Heart right ventricle (tissue), 16 donors: ENCODE measurements at regions not wholly inside any gene's neighbourhood (a gene's known extent, or its start where the extent isn't known, plus 50 kb on each side); places are given as distances from the start of the nearest gene placed in this dataset.
"Not testable (repeated sequence)": the region's sequence is repeated elsewhere in the genome, so short reads cannot be mapped to it uniquely, and the experiment has no call there.

Experiments
- ATAC-seq, 8 donors: fragments of 200-7000 bp; cut with Tn5 transposase; one replicate each; pipeline ENCODE4 v1.9.1; 2020; ENCODE audit warnings: mild to moderate bottlenecking in 8 of 8, moderate library complexity in 8 of 8, moderate number of reproducible peaks in 1 of 8
- DNase-seq, 2 donors: peaks; one replicate each; pipeline ENCODE4 v3.0.0-alpha.2; 2020
- H3K27ac ChIP-seq, 10 donors: fragments of 200-600 bp; sonication (generic) in 2 of 10; one replicate each; pipeline versions ENCODE4 v1.5.0 to v1.8.0; 2020 to 2022; ENCODE audit warnings: mild to moderate bottlenecking in 3 of 10
- H3K27me3 ChIP-seq, 7 donors: fragments of 200-600 bp; one replicate each; pipeline ENCODE4 v1.8.0; 2021 to 2022; ENCODE audit warnings: mild to moderate bottlenecking in 2 of 7
- H3K36me3 ChIP-seq, 9 donors: fragments of 200-600 bp; sonication (generic) in 1 of 9; one replicate each; pipeline versions ENCODE4 v1.5.0 to v1.8.0; 2020 to 2022; ENCODE audit warnings: mild to moderate bottlenecking in 2 of 9
- H3K4me1 ChIP-seq, 9 donors: fragments of 200-600 bp; sonication (generic) in 1 of 9; one replicate each; pipeline versions ENCODE4 v1.5.0 to v1.8.0; 2020 to 2022; ENCODE audit warnings: mild to moderate bottlenecking in 4 of 9
- H3K4me3 ChIP-seq, 10 donors: fragments of 200-600 bp; sonication (generic) in 2 of 10; one replicate each; pipeline versions ENCODE4 v1.5.0 to v1.8.0; 2020 to 2022; ENCODE audit warnings: mild to moderate bottlenecking in 7 of 10, moderate library complexity in 2 of 10
- H3K9me3 ChIP-seq, 11 donors: fragments of 200-600 bp in 10 of 11; sonication (generic) in 2 of 11; one replicate each; pipeline versions ENCODE4 v1.5.0 to v1.8.0; 2013 to 2022; ENCODE audit warnings: mild to moderate bottlenecking in 2 of 11, control low read depth in 1 of 11, moderate library complexity in 1 of 11
- WGBS, 2 donors: extraction: QIAGEN DNeasy Blood & Tissue Kit; methylation state at CpG; one replicate each; pipeline ENCODE4 v1.1.7; 2013; ENCODE audit warnings: inconsistent platforms in 1 of 2; 5-methylcytosine and 5-hydroxymethylcytosine counted together
- intact Hi-C, 10 donors: fragments of 100-400 bp; cut with DNase I; formaldehyde crosslinking; loops; one replicate each; pipeline versions ENCODE4 v1.11.1 to v1.14.2; 2022
- TF ChIP-seq, protein P1 (sequence below), 9 donors: fragments of 200-600 bp; sonication (generic) in 2 of 9; IDR thresholded peaks; one replicate each; pipeline versions ENCODE4 v1.5.0 to v1.8.0; 2021 to 2022; ENCODE audit warnings: antibody characterized with exemption in 9 of 9, mild to moderate bottlenecking in 5 of 9, moderate library complexity in 1 of 9
- donor health status: Arrhythmogenic right ventricular cardiomyopathy.
- donor health status: ischemic (EF 13 %, LVEDD 7.1; RV severe dilation, severe dysfunction).
- donor health status: healthy with polysubstance abuse.
- donor health status: DM: no; HTN: yes; CAD: no.
- donor health status: DM: no; HTN: no; CAD: no.
- donor health status: ischemic (EF 25% LVEDD 6.9; RV normal size, moderate dysfunction).
- donor health status: ischemic (EF 25% LVEDD 5.7; RV mildly dilated, moderate dysfunction).
- donor health status: healthy.
- donor health status: DM: yes; HTN: yes; CAD: no.
- donor health status: Ischemic cardiomyopathy.
- donor health status: ischemic (EF 35%, LVEDD 5.7; RV mildly dilated, moderate dysfunction).
- donor health status: nonischemic (EF 11% LVEDD 7.7; RV severe dilation, severe dysfunction).
- donor health status: DM: yes; HTN: yes; CAD: no.
- donor health status: PGD.
- donor health status: ischemic (EF 29% LVEDD 5.4; RV normal size, mild dysfunction).
- donor health status: nonischemic (EF 23%, LVEDD 6.1; RV moderate dilation, normal function).

DNA sequence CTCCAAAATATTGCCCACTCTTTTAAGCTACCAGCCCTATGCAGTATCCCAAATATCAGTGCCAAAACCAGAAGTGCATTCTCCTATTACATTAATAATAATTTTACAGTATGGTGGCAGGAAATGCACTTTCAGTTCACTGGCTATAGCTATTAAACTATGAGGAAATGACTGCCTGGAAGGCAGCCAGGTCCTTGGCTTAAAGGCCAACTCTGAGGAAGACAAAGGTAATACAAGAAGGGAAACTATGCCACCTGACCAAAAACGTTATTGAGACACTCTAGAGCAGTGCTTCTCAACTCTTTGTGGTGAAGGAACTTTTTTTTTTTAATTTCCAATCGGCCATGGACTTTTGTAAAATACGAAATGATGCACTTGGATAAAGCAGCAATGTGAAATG lies 133.6 kb upstream of the VAMP7 start:
- Histone ChIP-seq H3K9me3 (peaks cover 0 to 6% (median 0%) of the 10 kb centered on the region in 11 donors), H3K27ac (no peak overlapping the region), H3K36me3 (no peaks in the 10 kb centered on the region), H3K4me1 (peaks cover 0 to 44% (median 19%) of the 10 kb centered on the region in 9 donors), H3K4me3 (no peak overlapping the region), H3K27me3 (no peaks in the 10 kb centered on the region)
- TF ChIP-seq, protein P1, sequence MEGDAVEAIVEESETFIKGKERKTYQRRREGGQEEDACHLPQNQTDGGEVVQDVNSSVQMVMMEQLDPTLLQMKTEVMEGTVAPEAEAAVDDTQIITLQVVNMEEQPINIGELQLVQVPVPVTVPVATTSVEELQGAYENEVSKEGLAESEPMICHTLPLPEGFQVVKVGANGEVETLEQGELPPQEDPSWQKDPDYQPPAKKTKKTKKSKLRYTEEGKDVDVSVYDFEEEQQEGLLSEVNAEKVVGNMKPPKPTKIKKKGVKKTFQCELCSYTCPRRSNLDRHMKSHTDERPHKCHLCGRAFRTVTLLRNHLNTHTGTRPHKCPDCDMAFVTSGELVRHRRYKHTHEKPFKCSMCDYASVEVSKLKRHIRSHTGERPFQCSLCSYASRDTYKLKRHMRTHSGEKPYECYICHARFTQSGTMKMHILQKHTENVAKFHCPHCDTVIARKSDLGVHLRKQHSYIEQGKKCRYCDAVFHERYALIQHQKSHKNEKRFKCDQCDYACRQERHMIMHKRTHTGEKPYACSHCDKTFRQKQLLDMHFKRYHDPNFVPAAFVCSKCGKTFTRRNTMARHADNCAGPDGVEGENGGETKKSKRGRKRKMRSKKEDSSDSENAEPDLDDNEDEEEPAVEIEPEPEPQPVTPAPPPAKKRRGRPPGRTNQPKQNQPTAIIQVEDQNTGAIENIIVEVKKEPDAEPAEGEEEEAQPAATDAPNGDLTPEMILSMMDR (IDR thresholded peaks at IDR 0.05), result no peak
- intact Hi-C loops, result no loop called here
- WGBS, 2 donors, result 37 to 45% methylated on average over 3 of the region's 3 CpGs
- peak in 6 of 8 donors; percentile 41 to 79 (median 68) for ATAC-seq
- DNase-seq, result peak; percentile 24 to 53

DNA sequence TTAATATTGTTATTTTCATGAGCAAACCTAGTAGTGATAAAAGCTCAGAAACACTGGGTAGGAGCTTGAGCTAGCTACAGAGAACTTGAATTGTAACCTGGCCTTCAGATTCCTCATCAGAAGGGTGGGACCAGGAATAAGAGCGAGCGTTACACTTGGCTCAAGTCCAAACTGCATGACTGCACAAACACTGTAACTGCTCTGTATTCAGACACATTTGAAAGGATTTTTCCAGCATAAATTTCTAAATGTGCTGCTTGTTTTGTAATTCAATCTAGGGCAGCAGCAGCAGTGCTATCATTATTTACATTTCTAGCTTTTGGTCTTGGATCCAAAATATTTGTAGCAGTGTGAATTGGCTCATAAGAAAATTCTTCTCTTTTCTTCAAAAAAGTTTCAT lies 133.0 kb upstream of the TMLHE start:
- H3K27ac ChIP-seq, result no peak overlapping the region
- intact Hi-C loops, result no loop called here

DNA sequence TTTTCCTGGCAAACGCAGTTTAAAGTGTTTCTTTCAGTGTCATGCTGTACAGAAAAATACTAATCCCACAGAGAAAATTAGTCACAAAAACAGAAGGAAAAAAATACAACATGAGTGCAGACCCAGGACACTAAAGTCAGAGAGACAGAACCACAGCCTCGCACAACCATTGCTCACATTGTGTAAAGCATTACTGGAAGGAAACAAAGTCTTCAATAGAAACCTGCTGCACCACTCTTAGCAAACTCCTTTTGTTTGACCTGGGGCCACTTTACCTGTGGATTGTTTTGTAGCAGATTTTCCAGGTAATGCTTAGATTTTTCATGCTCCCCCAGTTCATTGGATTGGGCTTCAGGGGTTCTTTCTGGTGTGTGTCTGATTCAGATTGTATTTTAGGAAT lies 131.8 kb upstream of the TMLHE start:
- no peaks in the 10 kb centered on the region for H3K36me3 ChIP-seq
- H3K9me3 ChIP-seq, result peaks cover 0 to 34% (median 0%) of the 10 kb centered on the region in 11 donors
- intact Hi-C loops, result no loop called here
- DNase-seq, result no peak
- H3K27me3 ChIP-seq, result no peaks in the 10 kb centered on the region
- peak overlapping the region in 6 of 10 donors; percentile 5 to 43 (median 21) for H3K4me3 ChIP-seq
- peak overlapping the region in 3 of 10 donors; percentile 2 to 54 (median 42) for H3K27ac ChIP-seq
- peak in 1 of 8 donors; percentile 14 for ATAC-seq
- peaks cover 0 to 44% (median 19%) of the 10 kb centered on the region in 9 donors for H3K4me1 ChIP-seq
- TF ChIP-seq, protein P1 (IDR thresholded peaks at IDR 0.05), result no peak
- WGBS, 2 donors, result 26 to 36% methylated on average over 2 of the region's 2 CpGs

More for the DNA sequence above, 133.0 kb upstream of the TMLHE start:
- peak in 5 of 8 donors; percentile 41 to 70 (median 50) for ATAC-seq
- Histone ChIP-seq H3K4me1 (peaks cover 0 to 44% (median 19%) of the 10 kb centered on the region in 9 donors), H3K9me3 (peaks cover 0 to 22% (median 0%) of the 10 kb centered on the region in 11 donors), H3K36me3 (no peaks in the 10 kb centered on the region), H3K27me3 (no peaks in the 10 kb centered on the region), H3K4me3 (no peak overlapping the region)
- TF ChIP-seq, protein P1 (IDR thresholded peaks at IDR 0.05), result no peak
- WGBS, 2 donors, result 20 to 30% methylated on average over 2 of the region's 2 CpGs
- peak in 1 of 2 donors; percentile 23 for DNase-seq

DNA sequence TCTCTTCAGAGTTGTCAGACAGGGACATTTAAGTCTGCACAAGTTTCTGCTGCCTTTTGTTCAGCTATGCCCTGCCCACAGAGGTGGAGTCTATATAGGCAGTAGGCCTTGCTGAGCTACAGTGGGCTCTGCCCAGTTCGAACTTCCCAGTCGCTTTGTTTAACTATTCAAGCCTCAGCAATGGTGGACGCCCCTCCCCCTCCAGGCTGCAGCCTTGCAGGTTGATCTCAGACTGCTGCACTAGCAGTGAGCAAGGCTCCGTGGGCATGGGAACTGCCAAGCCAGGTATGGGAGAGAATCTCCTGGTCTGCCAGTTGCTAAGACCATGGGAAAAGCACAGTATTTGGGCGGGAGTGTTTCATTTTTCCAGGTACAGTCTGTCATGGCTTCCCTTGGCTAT lies 115.6 kb upstream of the TMLHE start:
- not testable (repeated sequence) for DNase-seq, H3K4me3 ChIP-seq, H3K27me3 ChIP-seq, H3K36me3 ChIP-seq, ATAC-seq, H3K27ac ChIP-seq
- intact Hi-C loops, result loop anchor here in 1 of 10 donors (10.0 kb wide), 1 partner anchor 56 kb away; no protein-coding TSS in a partner anchor
- WGBS, 2 donors, result 70 to 74% methylated on average over 5 of the region's 5 CpGs
- H3K4me1 ChIP-seq, result peaks cover 0 to 17% (median 3%) of the 10 kb centered on the region in 9 donors
- H3K9me3 ChIP-seq, result peaks cover 0 to 14% (median 0%) of the 10 kb centered on the region in 11 donors

DNA sequence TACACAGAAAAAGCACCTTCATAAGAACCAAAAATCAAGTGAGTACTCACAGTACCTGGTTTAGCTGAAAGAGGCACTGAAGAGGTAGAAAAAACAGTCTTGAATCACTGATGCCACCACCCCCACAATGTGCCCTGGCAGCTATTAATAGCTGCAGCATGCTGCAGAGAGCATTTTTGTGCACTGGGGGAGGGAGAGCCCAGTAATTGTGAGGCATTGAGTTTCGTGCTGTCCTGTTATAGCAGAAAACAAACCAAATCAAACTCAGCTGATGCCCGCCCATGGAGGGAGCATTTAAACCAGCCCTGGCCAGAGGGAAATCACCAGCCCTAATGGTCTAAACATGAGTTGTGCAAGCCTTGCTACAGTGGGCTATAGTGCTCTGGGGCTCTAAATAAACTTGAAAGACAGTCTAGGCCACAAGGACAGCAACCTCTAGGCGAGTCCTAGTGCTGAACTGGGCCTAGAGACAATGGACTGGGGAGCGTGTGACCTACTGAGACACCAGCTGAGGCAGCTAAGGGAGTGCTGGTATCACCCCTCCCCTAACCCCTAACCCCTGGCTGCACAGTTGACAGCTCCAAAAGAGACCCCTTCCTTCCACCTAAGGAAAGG lies 106.3 kb upstream of the TMLHE start:
- ATAC-seq (peak in 7 of 8 donors; percentile 73 to 98 (median 85)), DNase-seq (peak in 1 of 2 donors; percentile 29)
- H3K4me3 ChIP-seq, result peak overlapping the region in 6 of 10 donors; percentile 3 to 46 (median 36)
- TF ChIP-seq, protein P1 (IDR thresholded peaks at IDR 0.05), result no peak
- no peaks in the 10 kb centered on the region for H3K27me3 ChIP-seq
- peaks cover 0 to 8% (median 0%) of the 10 kb centered on the region in 9 donors for H3K4me1 ChIP-seq
- intact Hi-C loops, result no loop called here
- H3K27ac ChIP-seq, result peak overlapping the region in 8 of 10 donors; percentile 2 to 81 (median 60)
- peaks cover 0 to 28% (median 0%) of the 10 kb centered on the region in 11 donors for H3K9me3 ChIP-seq
- WGBS, 2 donors, result 42 to 52% methylated on average over 4 of the region's 4 CpGs
- no peaks in the 10 kb centered on the region for H3K36me3 ChIP-seq
